CD4-positive, alpha-beta memory T cell (primary cell): ENCODE measurements at regions not wholly inside any gene's neighbourhood (a gene's known extent, or its start where the extent isn't known, plus 50 kb on each side); places are given as distances from the start of the nearest gene placed in this dataset.
A peak's percentile ranks its signal among the peaks of the same experiment; 100 is the strongest.
"Not testable (repeated sequence)": the region's sequence is repeated elsewhere in the genome, so short reads cannot be mapped to it uniquely, and the experiment has no call there.

Experiments
- CTCF ChIA-PET: fragments of 350-600 bp; sonication (Branson Sonifier 250); formaldehyde crosslinking; loops from one replicate; lab custom pipeline; 2021; ENCODE audit warnings: inconsistent platforms; ENCODE audit not compliant: partially characterized antibody; lab: Charles Lee
- POLR2A ChIA-PET: fragments of 350-600 bp; sonication (Branson Sonifier 250); formaldehyde crosslinking; loops from one replicate; lab custom pipeline; 2021; ENCODE audit not compliant: partially characterized antibody; lab: Charles Lee
- DNase-seq, 5 donors: peaks; one replicate each; pipeline versions ENCODE4 v3.0.0 to v3.0.0-alpha.2; 2020 to 2022; ENCODE audit warnings: mixed read lengths in 1 of 5
- H3K27ac ChIP-seq: one replicate; pipeline ENCODE4 v1.7.0; 2013; ENCODE audit warnings: low read depth, low read length
- H3K27me3 ChIP-seq: 2 replicates; pipeline ENCODE4 v1.7.0; 2013; ENCODE audit warnings: mild to moderate bottlenecking, low read length, moderate library complexity; ENCODE audit not compliant: insufficient read depth
- H3K36me3 ChIP-seq: 2 replicates; pipeline ENCODE4 v1.7.0; 2013; ENCODE audit warnings: mild to moderate bottlenecking, low read length, moderate library complexity; ENCODE audit not compliant: insufficient read depth
- H3K4me1 ChIP-seq: 2 replicates; pipeline ENCODE4 v1.7.0; 2013; ENCODE audit warnings: mild to moderate bottlenecking, low read length, moderate library complexity; ENCODE audit not compliant: insufficient read depth
- H3K4me3 ChIP-seq, 2 donors: one replicate each; pipeline ENCODE4 v1.7.0; 2013; ENCODE audit warnings: low read length in 2 of 2, mild to moderate bottlenecking in 1 of 2
- H3K9me3 ChIP-seq, 2 donors: one replicate each; pipeline ENCODE4 v1.7.0; 2013; ENCODE audit warnings: low read length in 2 of 2, control low read depth in 1 of 2; ENCODE audit not compliant: control insufficient read depth in 1 of 2
- H3K27ac Mint-ChIP-seq, 7 donors: one replicate each; pipeline ENCODE4 v1.8.0; 2020 to 2021; ENCODE audit warnings: mixed read lengths in 7 of 7, mild to moderate bottlenecking in 6 of 7, inconsistent platforms in 3 of 7, moderate library complexity in 3 of 7
- H3K27me3 Mint-ChIP-seq, 2 donors: one replicate each; pipeline ENCODE4 v1.8.0; 2020 to 2021; ENCODE audit warnings: mixed read lengths in 2 of 2
- H3K36me3 Mint-ChIP-seq, 2 donors: one replicate each; pipeline ENCODE4 v1.8.0; 2020 to 2021; ENCODE audit warnings: mixed read lengths in 2 of 2, inconsistent platforms in 1 of 2, mild to moderate bottlenecking in 1 of 2
- H3K4me1 Mint-ChIP-seq, 4 donors: one replicate each; pipeline ENCODE4 v1.8.0; 2020 to 2021; ENCODE audit warnings: mixed read lengths in 4 of 4, mild to moderate bottlenecking in 1 of 4
- H3K4me3 Mint-ChIP-seq, 8 donors: one replicate each; pipeline ENCODE4 v1.8.0; 2020 to 2021; ENCODE audit warnings: mixed read lengths in 8 of 8, mild to moderate bottlenecking in 7 of 8, moderate library complexity in 6 of 8, inconsistent platforms in 3 of 8
- H3K9me3 Mint-ChIP-seq, 8 donors: one replicate each; pipeline ENCODE4 v1.8.0; 2020 to 2021; ENCODE audit warnings: mixed read lengths in 8 of 8, mild to moderate bottlenecking in 5 of 8, inconsistent platforms in 3 of 8, moderate library complexity in 1 of 8
- intact Hi-C: fragments of 100-400 bp; cut with micrococcal nuclease; formaldehyde crosslinking; loops from one replicate; pipeline ENCODE4 v1.15.1; 2023

DNA sequence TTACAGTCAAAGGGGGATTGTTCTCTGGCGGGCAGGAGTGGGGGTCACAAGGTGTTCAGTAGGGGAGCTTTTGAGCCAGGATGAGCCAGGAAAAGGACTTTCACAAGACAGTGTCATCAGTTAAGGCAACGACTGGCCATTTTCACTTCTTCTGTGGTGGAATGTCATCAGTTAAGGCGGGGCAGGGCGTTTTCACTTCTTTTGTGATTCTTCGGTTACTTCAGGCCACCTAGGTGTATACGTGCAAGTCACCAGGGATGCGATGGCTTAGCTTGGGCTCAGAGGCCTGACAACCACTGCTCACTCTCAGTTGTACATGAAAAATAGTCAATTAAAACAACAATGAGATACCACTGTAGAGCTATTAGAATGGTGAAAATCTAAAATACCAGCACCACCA lies 281.2 kb downstream of the INSIG2 start:
- H3K4me3 Mint-ChIP-seq, POLR2A ChIA-PET, H3K27me3 ChIP-seq, CTCF ChIA-PET, H3K4me1 Mint-ChIP-seq, H3K4me1 ChIP-seq, H3K27ac ChIP-seq, H3K9me3 Mint-ChIP-seq, H3K4me3 ChIP-seq, H3K36me3 Mint-ChIP-seq, intact Hi-C loops, DNase-seq, H3K9me3 ChIP-seq, H3K36me3 ChIP-seq, H3K27ac Mint-ChIP-seq: not testable (repeated sequence)
- H3K27me3 Mint-ChIP-seq: peaks cover 15 to 39% of the 10 kb centered on the region in 2 donors

DNA sequence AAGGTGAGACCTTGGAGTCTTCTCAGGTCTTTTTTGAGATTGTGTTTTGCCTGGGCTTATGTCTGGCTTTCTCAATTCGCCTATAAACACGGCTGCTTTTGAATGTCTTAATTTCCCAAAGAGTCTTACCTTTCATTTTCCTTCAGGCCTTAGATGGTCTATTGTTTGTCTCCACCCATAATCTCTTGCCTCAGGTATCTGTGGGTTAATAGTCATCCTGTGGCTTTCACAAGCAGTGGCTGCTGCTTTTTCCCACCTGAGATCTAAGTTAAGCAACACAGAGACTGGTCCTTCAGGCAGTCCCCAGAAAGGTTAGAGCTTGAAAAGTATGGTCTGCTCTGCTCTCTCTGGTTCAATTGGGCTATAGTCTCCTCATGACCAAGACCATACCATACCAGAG lies 275.3 kb downstream of the INSIG2 start:
- H3K4me1 ChIP-seq: no peaks in the 10 kb centered on the region
- Mint-ChIP-seq H3K4me3 (no peak overlapping the region), H3K36me3 (no peaks in the 10 kb centered on the region), H3K9me3 (peaks cover 0 to 10% (median 0%) of the 10 kb centered on the region in 8 donors), H3K27me3 (peaks cover 10 to 32% of the 10 kb centered on the region in 2 donors), H3K4me1 (no peaks in the 10 kb centered on the region), H3K27ac (no peak overlapping the region)
- CTCF ChIA-PET: no interaction called here
- no peak overlapping the region for H3K27ac ChIP-seq
- POLR2A ChIA-PET: no interaction called here
- no peaks in the 10 kb centered on the region for H3K9me3 ChIP-seq
- intact Hi-C loops: no loop called here
- H3K36me3 ChIP-seq: no peaks in the 10 kb centered on the region
- no peak for DNase-seq
- H3K27me3 ChIP-seq: no peaks in the 10 kb centered on the region
- H3K4me3 ChIP-seq: no peak overlapping the region

- Mint-ChIP-seq H3K9me3 (peaks cover 0 to 9% (median 1%) of the 10 kb centered on the region in 8 donors), H3K27me3 (peaks cover 4 to 14% of the 10 kb centered on the region in 2 donors), H3K4me3 (no peak overlapping the region), H3K36me3 (no peaks in the 10 kb centered on the region), H3K27ac (no peak overlapping the region), H3K4me1 (no peaks in the 10 kb centered on the region)
- Histone ChIP-seq H3K27ac (no peak overlapping the region), H3K4me1 (no peaks in the 10 kb centered on the region), H3K36me3 (no peaks in the 10 kb centered on the region), H3K9me3 (no peaks in the 10 kb centered on the region), H3K27me3 (no peaks in the 10 kb centered on the region), H3K4me3 (no peak overlapping the region)
- ChIA-PET CTCF (no interaction called here), POLR2A (no interaction called here)
- intact Hi-C loops: no loop called here
- DNase-seq: no peak
Observed at GRCh38 chr2:118356051-118356450, 267.8 kb downstream of the INSIG2 start.

DNA sequence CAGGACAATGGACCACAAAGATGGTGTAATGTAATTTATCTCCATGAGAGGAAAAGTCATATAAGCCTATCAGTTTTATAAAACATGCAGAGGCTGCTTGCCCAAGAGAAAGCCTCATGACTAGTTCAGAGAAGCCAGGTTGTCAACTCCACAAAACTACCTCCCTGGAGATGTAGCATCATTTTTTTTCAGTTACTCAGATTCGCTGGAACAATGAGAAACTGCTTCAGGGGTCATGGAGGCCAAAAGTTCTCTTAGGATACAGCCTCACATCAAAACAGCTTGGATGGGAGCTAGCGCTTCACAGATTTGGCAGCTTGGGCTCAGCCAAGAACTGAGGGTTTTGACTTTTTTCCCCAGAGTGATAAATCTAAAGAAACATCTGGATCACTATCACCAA lies 263.5 kb downstream of the INSIG2 start:
- no peaks in the 10 kb centered on the region for H3K36me3 Mint-ChIP-seq
- no peaks in the 10 kb centered on the region for H3K4me1 ChIP-seq
- no peak for DNase-seq
- CTCF ChIA-PET: no interaction called here
- H3K9me3 Mint-ChIP-seq: peaks cover 0 to 4% (median 0%) of the 10 kb centered on the region in 8 donors
- peak overlapping the region in 1 of 7 donors; percentile 32 for H3K27ac Mint-ChIP-seq
- H3K27me3 Mint-ChIP-seq: peaks cover 3 to 27% of the 10 kb centered on the region in 2 donors
- H3K27ac ChIP-seq: no peak overlapping the region
- H3K9me3 ChIP-seq: no peaks in the 10 kb centered on the region
- H3K36me3 ChIP-seq: no peaks in the 10 kb centered on the region
- no peak overlapping the region for H3K4me3 Mint-ChIP-seq
- no peaks in the 10 kb centered on the region for H3K27me3 ChIP-seq
- intact Hi-C loops: no loop called here
- no peak overlapping the region for H3K4me3 ChIP-seq
- POLR2A ChIA-PET: no interaction called here
- no peaks in the 10 kb centered on the region for H3K4me1 Mint-ChIP-seq

GRCh38 chr2:118350621-118351020 lies 262.4 kb downstream of the INSIG2 start:
- no peaks in the 10 kb centered on the region for H3K36me3 ChIP-seq
- DNase-seq: no peak
- Mint-ChIP-seq H3K27ac (no peak overlapping the region), H3K27me3 (peaks cover 3 to 29% of the 10 kb centered on the region in 2 donors), H3K4me3 (no peak overlapping the region), H3K9me3 (peaks cover 0 to 4% (median 0%) of the 10 kb centered on the region in 8 donors), H3K4me1 (no peaks in the 10 kb centered on the region), H3K36me3 (no peaks in the 10 kb centered on the region)
- intact Hi-C loops: no loop called here
- no peaks in the 10 kb centered on the region for H3K9me3 ChIP-seq
- H3K4me1 ChIP-seq: no peaks in the 10 kb centered on the region
- ChIA-PET CTCF (no interaction called here), POLR2A (no interaction called here)
- no peak overlapping the region for H3K27ac ChIP-seq
- no peaks in the 10 kb centered on the region for H3K27me3 ChIP-seq
- no peak overlapping the region for H3K4me3 ChIP-seq

GRCh38 chr2:118349365-118349764 lies 261.1 kb downstream of the INSIG2 start:
- Histone ChIP-seq H3K27ac (no peak overlapping the region), H3K4me3 (no peak overlapping the region), H3K4me1 (no peaks in the 10 kb centered on the region), H3K27me3 (no peaks in the 10 kb centered on the region), H3K9me3 (no peaks in the 10 kb centered on the region), H3K36me3 (no peaks in the 10 kb centered on the region)
- no peak for DNase-seq
- Mint-ChIP-seq H3K4me1 (no peaks in the 10 kb centered on the region), H3K27ac (no peak overlapping the region), H3K36me3 (no peaks in the 10 kb centered on the region), H3K9me3 (peaks cover 0 to 4% (median 0%) of the 10 kb centered on the region in 8 donors), H3K4me3 (no peak overlapping the region), H3K27me3 (peaks cover 9 to 32% of the 10 kb centered on the region in 2 donors)
- ChIA-PET POLR2A (no interaction called here), CTCF (no interaction called here)
- intact Hi-C loops: no loop called here

- ChIA-PET POLR2A (no interaction called here), CTCF (no interaction called here)
- no peaks in the 10 kb centered on the region for H3K4me1 ChIP-seq
- H3K27me3 ChIP-seq: no peaks in the 10 kb centered on the region
- Mint-ChIP-seq H3K27ac (no peak overlapping the region), H3K4me1 (no peaks in the 10 kb centered on the region), H3K4me3 (no peak overlapping the region), H3K36me3 (no peaks in the 10 kb centered on the region), H3K27me3 (peaks cover 9 to 32% of the 10 kb centered on the region in 2 donors), H3K9me3 (peaks cover 0 to 4% (median 0%) of the 10 kb centered on the region in 8 donors)
- H3K36me3 ChIP-seq: no peaks in the 10 kb centered on the region
- no peak for DNase-seq
- no peak overlapping the region for H3K27ac ChIP-seq
- no peaks in the 10 kb centered on the region for H3K9me3 ChIP-seq
- intact Hi-C loops: no loop called here
- no peak overlapping the region for H3K4me3 ChIP-seq
Observed at GRCh38 chr2:118348380-118349034, 260.2 kb downstream of the INSIG2 start.
